ENCODE measurements at regions not wholly inside any gene's neighbourhood (a gene's known extent, or its start where the extent isn't known, plus 50 kb on each side); places are given as distances from the start of the nearest gene placed in this dataset.

DNA sequence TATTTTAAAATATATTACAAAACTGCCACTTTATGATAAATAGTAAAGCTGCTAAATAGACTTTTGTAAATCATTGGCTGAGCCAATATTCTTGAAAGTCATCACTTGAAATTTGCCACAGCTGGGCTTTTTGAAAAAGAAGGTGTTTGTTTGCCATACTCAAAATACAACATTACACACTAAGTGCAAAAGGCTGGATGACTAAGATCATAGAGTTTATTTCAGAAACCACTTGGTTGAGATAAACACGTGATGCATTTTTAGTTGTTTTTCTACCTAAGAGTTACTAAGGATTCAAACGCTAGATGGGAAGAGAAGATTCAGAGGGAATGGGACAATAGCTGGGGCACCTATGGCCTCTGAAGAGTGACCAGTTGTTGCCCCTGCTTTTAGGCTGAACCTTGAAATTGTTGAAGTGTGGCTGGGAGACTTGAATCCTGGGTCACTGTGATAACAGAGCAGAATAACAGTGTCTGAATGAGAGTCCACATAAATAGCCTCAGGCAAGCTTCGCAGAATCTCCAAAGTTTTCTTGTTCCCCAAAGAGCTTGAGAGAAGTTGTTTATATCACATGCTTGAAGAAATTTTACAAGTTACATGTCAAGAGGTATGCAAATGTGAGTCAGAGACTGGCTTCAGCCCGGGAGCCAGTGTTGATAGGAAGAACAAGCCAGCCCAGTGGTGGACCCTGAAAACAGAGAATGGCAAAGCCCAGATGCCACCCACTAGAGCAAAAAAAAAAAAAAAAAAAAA, 409.8 kb downstream of the GPD2 start:
- TF ChIP-seq, protein P1, sequence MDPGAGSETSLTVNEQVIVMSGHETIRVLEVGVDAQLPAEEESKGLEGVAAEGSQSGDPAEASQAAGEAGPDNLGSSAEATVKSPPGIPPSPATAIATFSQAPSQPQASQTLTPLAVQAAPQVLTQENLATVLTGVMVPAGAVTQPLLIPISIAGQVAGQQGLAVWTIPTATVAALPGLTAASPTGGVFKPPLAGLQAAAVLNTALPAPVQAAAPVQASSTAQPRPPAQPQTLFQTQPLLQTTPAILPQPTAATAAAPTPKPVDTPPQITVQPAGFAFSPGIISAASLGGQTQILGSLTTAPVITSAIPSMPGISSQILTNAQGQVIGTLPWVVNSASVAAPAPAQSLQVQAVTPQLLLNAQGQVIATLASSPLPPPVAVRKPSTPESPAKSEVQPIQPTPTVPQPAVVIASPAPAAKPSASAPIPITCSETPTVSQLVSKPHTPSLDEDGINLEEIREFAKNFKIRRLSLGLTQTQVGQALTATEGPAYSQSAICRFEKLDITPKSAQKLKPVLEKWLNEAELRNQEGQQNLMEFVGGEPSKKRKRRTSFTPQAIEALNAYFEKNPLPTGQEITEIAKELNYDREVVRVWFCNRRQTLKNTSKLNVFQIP (CRISPR knock-in tag; IDR thresholded peaks at IDR 0.05; ENCODE audit: borderline replicate concordance, low read depth), result no peak
- TF ChIP-seq ARNTL (CRISPR knock-in tag; IDR thresholded peaks at IDR 0.05; ENCODE audit: borderline replicate concordance, low read depth) (no peak), CSDC2 (CRISPR knock-in tag; IDR thresholded peaks at IDR 0.05) (no peak), ZNF8 (CRISPR knock-in tag; IDR thresholded peaks at IDR 0.05) (no peak), ZFP3 (CRISPR knock-in tag; IDR thresholded peaks at IDR 0.05) (no peak), ZFP30 (CRISPR knock-in tag; IDR thresholded peaks at IDR 0.05) (no peak), OSR1 (CRISPR knock-in tag; IDR thresholded peaks at IDR 0.05) (no peak), ISL1 (CRISPR knock-in tag; IDR thresholded peaks at IDR 0.05) (no peak)
- TF ChIP-seq, protein P2, sequence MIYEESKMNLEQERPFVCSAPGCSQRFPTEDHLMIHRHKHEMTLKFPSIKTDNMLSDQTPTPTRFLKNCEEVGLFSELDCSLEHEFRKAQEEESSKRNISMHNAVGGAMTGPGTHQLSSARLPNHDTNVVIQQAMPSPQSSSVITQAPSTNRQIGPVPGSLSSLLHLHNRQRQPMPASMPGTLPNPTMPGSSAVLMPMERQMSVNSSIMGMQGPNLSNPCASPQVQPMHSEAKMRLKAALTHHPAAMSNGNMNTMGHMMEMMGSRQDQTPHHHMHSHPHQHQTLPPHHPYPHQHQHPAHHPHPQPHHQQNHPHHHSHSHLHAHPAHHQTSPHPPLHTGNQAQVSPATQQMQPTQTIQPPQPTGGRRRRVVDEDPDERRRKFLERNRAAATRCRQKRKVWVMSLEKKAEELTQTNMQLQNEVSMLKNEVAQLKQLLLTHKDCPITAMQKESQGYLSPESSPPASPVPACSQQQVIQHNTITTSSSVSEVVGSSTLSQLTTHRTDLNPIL (CRISPR knock-in tag; IDR thresholded peaks at IDR 0.05; ENCODE audit: low read depth), result no peak
- TF ChIP-seq, protein P3, sequence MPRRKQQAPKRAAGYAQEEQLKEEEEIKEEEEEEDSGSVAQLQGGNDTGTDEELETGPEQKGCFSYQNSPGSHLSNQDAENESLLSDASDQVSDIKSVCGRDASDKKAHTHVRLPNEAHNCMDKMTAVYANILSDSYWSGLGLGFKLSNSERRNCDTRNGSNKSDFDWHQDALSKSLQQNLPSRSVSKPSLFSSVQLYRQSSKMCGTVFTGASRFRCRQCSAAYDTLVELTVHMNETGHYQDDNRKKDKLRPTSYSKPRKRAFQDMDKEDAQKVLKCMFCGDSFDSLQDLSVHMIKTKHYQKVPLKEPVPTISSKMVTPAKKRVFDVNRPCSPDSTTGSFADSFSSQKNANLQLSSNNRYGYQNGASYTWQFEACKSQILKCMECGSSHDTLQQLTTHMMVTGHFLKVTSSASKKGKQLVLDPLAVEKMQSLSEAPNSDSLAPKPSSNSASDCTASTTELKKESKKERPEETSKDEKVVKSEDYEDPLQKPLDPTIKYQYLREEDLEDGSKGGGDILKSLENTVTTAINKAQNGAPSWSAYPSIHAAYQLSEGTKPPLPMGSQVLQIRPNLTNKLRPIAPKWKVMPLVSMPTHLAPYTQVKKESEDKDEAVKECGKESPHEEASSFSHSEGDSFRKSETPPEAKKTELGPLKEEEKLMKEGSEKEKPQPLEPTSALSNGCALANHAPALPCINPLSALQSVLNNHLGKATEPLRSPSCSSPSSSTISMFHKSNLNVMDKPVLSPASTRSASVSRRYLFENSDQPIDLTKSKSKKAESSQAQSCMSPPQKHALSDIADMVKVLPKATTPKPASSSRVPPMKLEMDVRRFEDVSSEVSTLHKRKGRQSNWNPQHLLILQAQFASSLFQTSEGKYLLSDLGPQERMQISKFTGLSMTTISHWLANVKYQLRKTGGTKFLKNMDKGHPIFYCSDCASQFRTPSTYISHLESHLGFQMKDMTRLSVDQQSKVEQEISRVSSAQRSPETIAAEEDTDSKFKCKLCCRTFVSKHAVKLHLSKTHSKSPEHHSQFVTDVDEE (CRISPR knock-in tag; IDR thresholded peaks at IDR 0.05), result no peak
- TF ChIP-seq, protein P4, sequence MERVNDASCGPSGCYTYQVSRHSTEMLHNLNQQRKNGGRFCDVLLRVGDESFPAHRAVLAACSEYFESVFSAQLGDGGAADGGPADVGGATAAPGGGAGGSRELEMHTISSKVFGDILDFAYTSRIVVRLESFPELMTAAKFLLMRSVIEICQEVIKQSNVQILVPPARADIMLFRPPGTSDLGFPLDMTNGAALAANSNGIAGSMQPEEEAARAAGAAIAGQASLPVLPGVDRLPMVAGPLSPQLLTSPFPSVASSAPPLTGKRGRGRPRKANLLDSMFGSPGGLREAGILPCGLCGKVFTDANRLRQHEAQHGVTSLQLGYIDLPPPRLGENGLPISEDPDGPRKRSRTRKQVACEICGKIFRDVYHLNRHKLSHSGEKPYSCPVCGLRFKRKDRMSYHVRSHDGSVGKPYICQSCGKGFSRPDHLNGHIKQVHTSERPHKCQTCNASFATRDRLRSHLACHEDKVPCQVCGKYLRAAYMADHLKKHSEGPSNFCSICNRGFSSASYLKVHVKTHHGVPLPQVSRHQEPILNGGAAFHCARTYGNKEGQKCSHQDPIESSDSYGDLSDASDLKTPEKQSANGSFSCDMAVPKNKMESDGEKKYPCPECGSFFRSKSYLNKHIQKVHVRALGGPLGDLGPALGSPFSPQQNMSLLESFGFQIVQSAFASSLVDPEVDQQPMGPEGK (CRISPR knock-in tag; IDR thresholded peaks at IDR 0.05; ENCODE audit: borderline replicate concordance), result no peak
- no peak for ATAC-seq

DNA sequence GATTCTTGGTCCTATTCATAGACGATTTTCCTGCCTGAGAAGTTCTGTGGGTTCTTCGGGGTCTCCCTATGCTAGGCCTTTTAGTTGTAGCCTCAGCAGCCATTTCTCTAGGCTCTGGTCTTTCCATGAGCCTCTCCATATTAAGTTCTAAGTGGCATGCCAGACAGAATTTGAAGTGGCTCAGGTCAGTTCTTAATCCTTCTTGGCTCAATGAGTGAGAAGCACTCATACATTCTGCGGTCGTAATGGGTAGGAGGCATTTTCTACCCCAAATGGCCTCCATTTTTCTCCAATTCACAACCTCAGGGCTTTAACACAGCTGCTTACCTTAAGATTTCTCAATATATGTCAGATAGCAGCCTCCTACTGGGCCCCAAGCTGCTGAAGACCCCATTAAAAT, 405.3 kb upstream of the GALNT5 start:
- no peak for ATAC-seq
- TF ChIP-seq RARB (CRISPR knock-in tag; IDR thresholded peaks at IDR 0.05), result no peak

DNA sequence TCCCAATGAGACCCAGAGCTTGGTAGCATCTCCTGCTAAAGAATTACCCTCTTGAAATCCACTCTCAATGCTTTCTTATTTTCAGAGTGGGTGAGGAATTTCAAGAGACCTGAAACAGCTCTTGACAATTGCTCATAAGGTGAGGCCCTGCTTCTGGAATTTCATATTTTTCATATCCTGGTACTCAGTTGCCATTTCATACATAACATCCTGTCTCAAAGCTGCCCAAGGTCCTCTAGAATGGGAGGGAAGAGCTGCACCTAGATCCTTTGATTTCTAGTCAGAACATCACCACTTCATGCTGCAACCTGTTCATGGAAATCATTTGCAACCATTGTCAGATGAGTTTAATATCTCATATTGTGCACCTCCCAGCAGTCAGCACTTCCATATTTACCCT, 404.8 kb upstream of the GALNT5 start:
- ATAC-seq, result no peak
- TF ChIP-seq TOX (CRISPR knock-in tag; IDR thresholded peaks at IDR 0.05; ENCODE audit: borderline replicate concordance) (no peak), ZC3H10 (CRISPR knock-in tag; IDR thresholded peaks at IDR 0.05) (no peak), ZNF565 (CRISPR knock-in tag; conservative IDR thresholded peaks at IDR 0.05; ENCODE audit: low read depth) (no peak), ARNTL (CRISPR knock-in tag; IDR thresholded peaks at IDR 0.05; ENCODE audit: borderline replicate concordance, low read depth) (no peak), PPARA (CRISPR knock-in tag; IDR thresholded peaks at IDR 0.05; ENCODE audit: borderline replicate concordance) (no peak), BACH2 (CRISPR knock-in tag; IDR thresholded peaks at IDR 0.05; ENCODE audit: borderline replicate concordance) (no peak), CSDC2 (CRISPR knock-in tag; IDR thresholded peaks at IDR 0.05) (no peak), ESRRG (CRISPR knock-in tag; IDR thresholded peaks at IDR 0.05) (no peak), TCF4 (CRISPR knock-in tag; IDR thresholded peaks at IDR 0.05; ENCODE audit: borderline replicate concordance) (no peak)
- TF ChIP-seq, protein P1 (CRISPR knock-in tag; IDR thresholded peaks at IDR 0.05; ENCODE audit: borderline replicate concordance, low read depth), result no peak
- TF ChIP-seq, protein P5, sequence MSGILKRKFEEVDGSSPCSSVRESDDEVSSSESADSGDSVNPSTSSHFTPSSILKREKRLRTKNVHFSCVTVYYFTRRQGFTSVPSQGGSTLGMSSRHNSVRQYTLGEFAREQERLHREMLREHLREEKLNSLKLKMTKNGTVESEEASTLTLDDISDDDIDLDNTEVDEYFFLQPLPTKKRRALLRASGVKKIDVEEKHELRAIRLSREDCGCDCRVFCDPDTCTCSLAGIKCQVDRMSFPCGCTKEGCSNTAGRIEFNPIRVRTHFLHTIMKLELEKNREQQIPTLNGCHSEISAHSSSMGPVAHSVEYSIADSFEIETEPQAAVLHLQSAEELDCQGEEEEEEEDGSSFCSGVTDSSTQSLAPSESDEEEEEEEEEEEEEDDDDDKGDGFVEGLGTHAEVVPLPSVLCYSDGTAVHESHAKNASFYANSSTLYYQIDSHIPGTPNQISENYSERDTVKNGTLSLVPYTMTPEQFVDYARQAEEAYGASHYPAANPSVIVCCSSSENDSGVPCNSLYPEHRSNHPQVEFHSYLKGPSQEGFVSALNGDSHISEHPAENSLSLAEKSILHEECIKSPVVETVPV (CRISPR knock-in tag; IDR thresholded peaks at IDR 0.05), result no peak
- TF ChIP-seq, protein P4 (CRISPR knock-in tag; IDR thresholded peaks at IDR 0.05; ENCODE audit: borderline replicate concordance), result no peak
